Upper lobe of right lung (tissue), 1 donor: ENCODE measurements at regions not wholly inside any gene's neighbourhood (a gene's known extent, or its start where the extent isn't known, plus 50 kb on each side); places are given as distances from the start of the nearest gene placed in this dataset.

Experiments
- ATAC-seq: fragments of 200-7000 bp; cut with Tn5 transposase; one replicate; pipeline ENCODE4 v1.9.1; 2020; ENCODE audit warnings: mild to moderate bottlenecking, moderate library complexity
- DNase-seq: peaks from one replicate; pipeline ENCODE4 v3.0.0-alpha.2; 2020
- H3K27ac ChIP-seq: fragments of 200-600 bp; one replicate; pipeline ENCODE4 v1.8.0; 2022
- H3K27me3 ChIP-seq: fragments of 200-600 bp; one replicate; pipeline ENCODE4 v1.8.0; 2022; ENCODE audit warnings: mild to moderate bottlenecking
- H3K36me3 ChIP-seq: fragments of 200-600 bp; one replicate; pipeline ENCODE4 v1.8.0; 2022
- H3K4me1 ChIP-seq: fragments of 200-600 bp; one replicate; pipeline ENCODE4 v1.8.0; 2022
- H3K4me3 ChIP-seq: fragments of 200-600 bp; one replicate; pipeline ENCODE4 v1.8.0; 2022; ENCODE audit warnings: mild to moderate bottlenecking
- H3K9me3 ChIP-seq: fragments of 200-600 bp; one replicate; pipeline ENCODE4 v1.8.0; 2022
- CTCF ChIP-seq: fragments of 200-600 bp; IDR thresholded peaks from one replicate; pipeline ENCODE4 v1.8.0; 2022; ENCODE audit warnings: antibody characterized with exemption
- intact Hi-C: fragments of 100-400 bp; cut with DNase I; formaldehyde crosslinking; loops from one replicate; pipeline ENCODE4 v1.11.0; 2022
- donor health status: DM: no; HTN: yes; CAD: no; lungs with severe emphysema.

- Histone ChIP-seq H3K4me3 (no peak overlapping the region), H3K27me3 (no peaks in the 10 kb centered on the region), H3K4me1 (no peaks in the 10 kb centered on the region), H3K27ac (no peak overlapping the region), H3K9me3 (no peaks in the 10 kb centered on the region), H3K36me3 (no peaks in the 10 kb centered on the region)
- ATAC-seq: no peak
- DNase-seq: no peak
- intact Hi-C loops: no loop called here
- no peak for TF ChIP-seq CTCF
Observed at GRCh38 chr3:3685721-3686120, 113.5 kb upstream of the LRRN1 start.

- intact Hi-C loops: no loop called here
- ATAC-seq: no peak
Observed at GRCh38 chr3:3683261-3683660, 116.0 kb upstream of the LRRN1 start.

GRCh38 chr3:3675801-3676200 lies 123.4 kb upstream of the LRRN1 start:
- Histone ChIP-seq H3K27me3 (no peaks in the 10 kb centered on the region), H3K4me3 (no peak overlapping the region), H3K36me3 (no peaks in the 10 kb centered on the region), H3K27ac (no peak overlapping the region), H3K9me3 (no peaks in the 10 kb centered on the region), H3K4me1 (no peaks in the 10 kb centered on the region)
- ATAC-seq: no peak
- no peak for DNase-seq
- intact Hi-C loops: no loop called here
- no peak for TF ChIP-seq CTCF

More at GRCh38 chr3:3683261-3683660, 116.0 kb upstream of the LRRN1 start:
- Histone ChIP-seq H3K4me3 (no peak overlapping the region), H3K4me1 (no peaks in the 10 kb centered on the region), H3K27ac (no peak overlapping the region), H3K9me3 (no peaks in the 10 kb centered on the region), H3K36me3 (no peaks in the 10 kb centered on the region), H3K27me3 (no peaks in the 10 kb centered on the region)
- TF ChIP-seq CTCF: no peak
- no peak for DNase-seq

DNA sequence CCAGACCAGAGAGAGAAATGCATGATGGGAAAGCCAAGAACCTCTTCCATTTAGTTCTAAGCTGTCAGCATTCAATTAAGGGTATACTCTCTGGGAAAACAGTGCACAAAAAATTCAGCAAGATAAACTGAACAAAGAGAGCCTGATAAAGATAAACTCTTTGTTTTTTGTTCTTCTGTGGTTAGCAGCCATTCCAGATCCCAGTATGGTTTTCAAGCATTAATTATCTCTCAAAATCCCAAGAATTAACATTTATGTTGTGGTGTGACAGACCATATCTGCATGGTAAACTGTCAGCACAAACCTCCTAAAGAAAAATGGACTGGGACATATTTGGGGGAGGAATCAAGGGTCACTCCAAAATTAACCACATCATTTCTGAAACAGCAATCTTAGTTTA lies 124.0 kb upstream of the LRRN1 start:
- intact Hi-C loops: no loop called here
- H3K4me1 ChIP-seq: no peaks in the 10 kb centered on the region
- no peaks in the 10 kb centered on the region for H3K36me3 ChIP-seq
- H3K4me3 ChIP-seq: no peak overlapping the region
- no peak for TF ChIP-seq CTCF
- ATAC-seq (no peak), DNase-seq (no peak)
- no peaks in the 10 kb centered on the region for H3K9me3 ChIP-seq
- no peaks in the 10 kb centered on the region for H3K27me3 ChIP-seq
- no peak overlapping the region for H3K27ac ChIP-seq

DNA sequence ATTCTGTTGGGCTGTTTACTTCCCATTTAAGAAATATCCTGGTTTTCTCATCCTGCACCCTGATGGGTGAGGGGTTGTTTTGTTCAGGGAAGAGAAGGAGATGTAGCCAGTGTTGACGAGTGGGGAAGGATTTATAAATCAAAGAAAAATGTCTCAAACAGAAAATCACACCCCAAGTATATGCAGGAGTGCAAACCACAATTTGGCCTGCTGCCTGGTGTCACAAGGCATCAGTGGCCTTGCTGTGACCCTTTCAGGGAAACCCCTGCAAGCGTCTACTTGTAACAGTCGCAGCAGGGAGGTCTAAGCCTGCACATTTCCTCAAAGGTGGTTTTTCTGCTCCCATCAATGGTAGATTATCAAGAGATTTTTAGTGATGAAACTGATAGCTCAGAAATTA lies 132.6 kb upstream of the LRRN1 start:
- Histone ChIP-seq H3K27ac (no peak overlapping the region), H3K27me3 (no peaks in the 10 kb centered on the region), H3K36me3 (no peaks in the 10 kb centered on the region), H3K4me1 (no peaks in the 10 kb centered on the region), H3K4me3 (no peak overlapping the region), H3K9me3 (no peaks in the 10 kb centered on the region)
- no peak for TF ChIP-seq CTCF
- DNase-seq (no peak), ATAC-seq (no peak)
- intact Hi-C loops: no loop called here

GRCh38 chr3:3665961-3666640 lies 133.1 kb upstream of the LRRN1 start:
- TF ChIP-seq CTCF: no peak
- ATAC-seq: no peak
- no peak overlapping the region for H3K4me3 ChIP-seq
- H3K9me3 ChIP-seq: no peaks in the 10 kb centered on the region
- no peaks in the 10 kb centered on the region for H3K4me1 ChIP-seq
- no peaks in the 10 kb centered on the region for H3K27me3 ChIP-seq
- intact Hi-C loops: no loop called here
- DNase-seq: no peak
- no peak overlapping the region for H3K27ac ChIP-seq
- H3K36me3 ChIP-seq: no peaks in the 10 kb centered on the region
